ENCODE measurements at regions not wholly inside any gene's neighbourhood (a gene's known extent, or its start where the extent isn't known, plus 50 kb on each side); places are given as distances from the start of the nearest gene placed in this dataset.

GRCh38 chr15:31513178-31513577, 186.5 kb downstream of the KLF13 start:
- DNase-seq = no peak

GRCh38 chr15:31516440-31516839, 189.8 kb downstream of the KLF13 start:
- DNase-seq = no peak

- no peak for DNase-seq
These were observed 190.2 kb downstream of the KLF13 start for GRCh38 chr15:31516874-31517273.

- no peak for DNase-seq
These were observed 191.1 kb downstream of the KLF13 start for GRCh38 chr15:31517711-31518110.

- no peak for DNase-seq
These were observed 195.4 kb downstream of the KLF13 start for GRCh38 chr15:31522028-31522427.

GRCh38 chr15:31523027-31523654, 196.5 kb downstream of the KLF13 start:
- no peak for DNase-seq

GRCh38 chr15:31523655-31524049, 197.0 kb downstream of the KLF13 start:
- DNase-seq = no peak

GRCh38 chr15:31525185-31525695, 198.6 kb downstream of the KLF13 start:
- no peak for DNase-seq

- no peak for DNase-seq
These were observed 199.5 kb downstream of the KLF13 start for GRCh38 chr15:31525988-31526665.

GRCh38 chr15:31526916-31527690, 200.5 kb downstream of the KLF13 start:
- no peak for DNase-seq

GRCh38 chr15:31528846-31529245, 202.2 kb downstream of the KLF13 start:
- no peak for DNase-seq

GRCh38 chr15:31537770-31538592, 211.3 kb downstream of the KLF13 start:
- no peak for DNase-seq

GRCh38 chr15:31540633-31541032, 214.0 kb downstream of the KLF13 start:
- DNase-seq = no peak

- DNase-seq = no peak
These were observed 217.7 kb downstream of the KLF13 start for GRCh38 chr15:31544361-31544760.

- DNase-seq = no peak
These were observed 218.6 kb downstream of the KLF13 start for GRCh38 chr15:31545257-31545656.

GRCh38 chr15:31550211-31550977, 223.8 kb downstream of the KLF13 start:
- no peak for DNase-seq

- DNase-seq = no peak
These were observed 224.7 kb downstream of the KLF13 start for GRCh38 chr15:31551323-31551722.

- DNase-seq = no peak
These were observed 226.0 kb downstream of the KLF13 start for GRCh38 chr15:31552482-31553099.

- DNase-seq = no peak
These were observed 227.6 kb downstream of the KLF13 start for GRCh38 chr15:31554261-31554660.

GRCh38 chr15:31555022-31555421, 228.4 kb downstream of the KLF13 start:
- no peak for DNase-seq

- no peak for DNase-seq
These were observed 230.0 kb downstream of the KLF13 start for GRCh38 chr15:31556494-31557150.
